HL-60 (cell line): ENCODE measurements at regions not wholly inside any gene's neighbourhood (a gene's known extent, or its start where the extent isn't known, plus 50 kb on each side); places are given as distances from the start of the nearest gene placed in this dataset.
A peak's percentile ranks its signal among the peaks of the same experiment; 100 is the strongest.

Source experiments
- DNase-seq, 2 experiments: peaks; one replicate each; pipeline ENCODE4 v3.0.0-alpha.2; 2010 to 2020; ENCODE audit warnings: low read depth in 1 of 2, low spot score in 1 of 2
- H3K27ac ChIP-seq: fragments of 250-450 bp; sonication (Bioruptor Pico); replicated peaks from 2 replicates; pipeline ENCODE4 v1.5.1; 2020; ENCODE audit warnings: mild to moderate bottlenecking, moderate library complexity
- H3K27me3 ChIP-seq: fragments of 250-450 bp; sonication (Bioruptor Pico); 2 replicates; pipeline ENCODE4 v1.5.1; 2021; ENCODE audit warnings: mild to moderate bottlenecking, moderate library complexity; ENCODE audit not compliant: insufficient read depth, poor library complexity, severe bottlenecking
- H3K4me3 ChIP-seq: replicated peaks from 2 replicates; pipeline ENCODE4 v1.5.1; 2011; ENCODE audit warnings: mild to moderate bottlenecking, control low read depth, low read length; ENCODE audit not compliant: insufficient read depth
- GABPA ChIP-seq: IDR thresholded peaks from 2 replicates; pipeline ENCODE4 v1.6.1; 2012; ENCODE audit warnings: low read depth
- POLR2AphosphoS5 ChIP-seq: IDR thresholded peaks from 2 replicates; pipeline ENCODE4 v1.6.1; 2012; ENCODE audit warnings: low read depth
- SPI1 ChIP-seq: IDR thresholded peaks from 2 replicates; pipeline ENCODE4 v1.6.1; 2012; ENCODE audit warnings: low read depth, mild to moderate bottlenecking, borderline replicate concordance
- TF ChIP-seq, protein P1 (sequence below): IDR thresholded peaks from one replicate; pipeline ENCODE4 v1.5.1; 2011; ENCODE audit warnings: low read length, control low read depth, inconsistent platforms; ENCODE audit not compliant: insufficient read depth
- TF ChIP-seq, protein P2 (sequence below): IDR thresholded peaks from 2 replicates; pipeline ENCODE4 v1.6.1; 2012; ENCODE audit warnings: low read depth; ENCODE audit not compliant: insufficient replicate concordance

DNA sequence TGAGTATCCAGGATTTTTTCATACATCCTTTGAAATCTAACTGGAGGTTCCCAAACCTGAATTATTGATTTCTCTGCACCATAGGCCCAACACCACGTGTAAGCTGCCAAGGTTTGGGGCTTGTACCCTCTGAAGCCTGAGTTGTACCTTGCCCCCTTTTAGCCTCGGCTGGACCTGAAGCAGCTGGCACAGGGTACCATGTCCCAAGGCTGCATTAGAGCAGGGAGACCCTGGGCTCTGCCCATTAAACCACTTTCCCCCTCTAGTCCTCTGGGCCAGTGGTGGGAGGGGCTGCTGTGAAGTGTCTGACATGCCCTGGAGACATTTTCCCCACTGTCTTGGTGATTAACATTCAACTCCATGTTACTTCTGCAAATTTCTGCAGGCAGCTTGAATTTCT, 532.9 kb upstream of the NUDT12 start:
- DNase-seq = peak in 1 of 2 experiments; percentile 32
- TF ChIP-seq, protein P1, sequence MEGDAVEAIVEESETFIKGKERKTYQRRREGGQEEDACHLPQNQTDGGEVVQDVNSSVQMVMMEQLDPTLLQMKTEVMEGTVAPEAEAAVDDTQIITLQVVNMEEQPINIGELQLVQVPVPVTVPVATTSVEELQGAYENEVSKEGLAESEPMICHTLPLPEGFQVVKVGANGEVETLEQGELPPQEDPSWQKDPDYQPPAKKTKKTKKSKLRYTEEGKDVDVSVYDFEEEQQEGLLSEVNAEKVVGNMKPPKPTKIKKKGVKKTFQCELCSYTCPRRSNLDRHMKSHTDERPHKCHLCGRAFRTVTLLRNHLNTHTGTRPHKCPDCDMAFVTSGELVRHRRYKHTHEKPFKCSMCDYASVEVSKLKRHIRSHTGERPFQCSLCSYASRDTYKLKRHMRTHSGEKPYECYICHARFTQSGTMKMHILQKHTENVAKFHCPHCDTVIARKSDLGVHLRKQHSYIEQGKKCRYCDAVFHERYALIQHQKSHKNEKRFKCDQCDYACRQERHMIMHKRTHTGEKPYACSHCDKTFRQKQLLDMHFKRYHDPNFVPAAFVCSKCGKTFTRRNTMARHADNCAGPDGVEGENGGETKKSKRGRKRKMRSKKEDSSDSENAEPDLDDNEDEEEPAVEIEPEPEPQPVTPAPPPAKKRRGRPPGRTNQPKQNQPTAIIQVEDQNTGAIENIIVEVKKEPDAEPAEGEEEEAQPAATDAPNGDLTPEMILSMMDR = no peak
- TF ChIP-seq SPI1 (no peak), GABPA (no peak), POLR2AphosphoS5 (no peak)
- TF ChIP-seq, protein P2, sequence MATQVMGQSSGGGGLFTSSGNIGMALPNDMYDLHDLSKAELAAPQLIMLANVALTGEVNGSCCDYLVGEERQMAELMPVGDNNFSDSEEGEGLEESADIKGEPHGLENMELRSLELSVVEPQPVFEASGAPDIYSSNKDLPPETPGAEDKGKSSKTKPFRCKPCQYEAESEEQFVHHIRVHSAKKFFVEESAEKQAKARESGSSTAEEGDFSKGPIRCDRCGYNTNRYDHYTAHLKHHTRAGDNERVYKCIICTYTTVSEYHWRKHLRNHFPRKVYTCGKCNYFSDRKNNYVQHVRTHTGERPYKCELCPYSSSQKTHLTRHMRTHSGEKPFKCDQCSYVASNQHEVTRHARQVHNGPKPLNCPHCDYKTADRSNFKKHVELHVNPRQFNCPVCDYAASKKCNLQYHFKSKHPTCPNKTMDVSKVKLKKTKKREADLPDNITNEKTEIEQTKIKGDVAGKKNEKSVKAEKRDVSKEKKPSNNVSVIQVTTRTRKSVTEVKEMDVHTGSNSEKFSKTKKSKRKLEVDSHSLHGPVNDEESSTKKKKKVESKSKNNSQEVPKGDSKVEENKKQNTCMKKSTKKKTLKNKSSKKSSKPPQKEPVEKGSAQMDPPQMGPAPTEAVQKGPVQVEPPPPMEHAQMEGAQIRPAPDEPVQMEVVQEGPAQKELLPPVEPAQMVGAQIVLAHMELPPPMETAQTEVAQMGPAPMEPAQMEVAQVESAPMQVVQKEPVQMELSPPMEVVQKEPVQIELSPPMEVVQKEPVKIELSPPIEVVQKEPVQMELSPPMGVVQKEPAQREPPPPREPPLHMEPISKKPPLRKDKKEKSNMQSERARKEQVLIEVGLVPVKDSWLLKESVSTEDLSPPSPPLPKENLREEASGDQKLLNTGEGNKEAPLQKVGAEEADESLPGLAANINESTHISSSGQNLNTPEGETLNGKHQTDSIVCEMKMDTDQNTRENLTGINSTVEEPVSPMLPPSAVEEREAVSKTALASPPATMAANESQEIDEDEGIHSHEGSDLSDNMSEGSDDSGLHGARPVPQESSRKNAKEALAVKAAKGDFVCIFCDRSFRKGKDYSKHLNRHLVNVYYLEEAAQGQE = no peak
- Histone ChIP-seq H3K4me3 (no peak overlapping the region), H3K27me3 (no peaks in the 10 kb centered on the region), H3K27ac (no peak overlapping the region)

DNA sequence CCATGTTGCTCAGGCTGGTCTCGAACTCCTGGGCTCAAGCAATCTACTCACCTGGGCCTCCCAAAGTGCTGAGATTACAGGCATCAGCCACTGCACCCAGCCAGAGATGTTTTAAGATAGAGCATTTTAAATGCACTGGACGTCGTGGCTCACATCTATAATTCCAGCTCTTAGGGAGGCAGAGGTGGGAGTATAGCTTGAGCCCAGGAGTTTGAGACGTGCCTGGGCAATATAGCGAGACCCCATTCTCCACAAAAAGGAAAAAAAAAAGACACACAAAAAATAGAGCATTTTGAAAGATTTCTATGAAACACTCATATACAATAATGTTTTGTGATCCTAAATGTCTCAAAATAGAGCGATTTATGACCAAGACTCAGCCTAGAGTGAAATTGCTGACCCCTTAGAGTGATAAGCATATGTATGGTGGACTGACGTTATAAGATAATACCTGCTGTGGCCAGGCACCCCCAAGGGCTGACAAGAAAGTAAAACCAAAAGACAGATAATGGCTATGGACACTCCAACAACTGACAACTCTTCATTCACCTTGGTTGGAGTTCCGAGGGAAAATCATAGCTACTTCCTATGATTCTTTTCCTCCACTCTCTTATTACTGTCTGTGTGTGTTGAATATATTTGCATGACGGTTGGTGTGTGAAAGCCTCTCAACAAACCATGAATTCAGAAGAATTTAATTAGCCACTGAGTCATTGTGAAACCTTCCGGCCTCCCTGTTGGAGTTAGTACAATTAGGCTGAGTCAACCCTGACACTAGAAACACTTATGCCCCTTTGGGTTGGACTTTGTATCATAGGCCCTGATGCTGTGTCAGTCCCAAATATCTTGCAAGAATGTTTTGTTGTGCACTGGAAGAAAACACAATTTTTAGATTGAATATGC, 526.5 kb upstream of the NUDT12 start:
- Histone ChIP-seq H3K27me3 (no peaks in the 10 kb centered on the region), H3K4me3 (no peak overlapping the region), H3K27ac (no peak overlapping the region)
- TF ChIP-seq, protein P1 = no peak
- TF ChIP-seq SPI1 (no peak), POLR2AphosphoS5 (no peak), GABPA (no peak)
- TF ChIP-seq, protein P2 = no peak
- DNase-seq = no peak

DNA sequence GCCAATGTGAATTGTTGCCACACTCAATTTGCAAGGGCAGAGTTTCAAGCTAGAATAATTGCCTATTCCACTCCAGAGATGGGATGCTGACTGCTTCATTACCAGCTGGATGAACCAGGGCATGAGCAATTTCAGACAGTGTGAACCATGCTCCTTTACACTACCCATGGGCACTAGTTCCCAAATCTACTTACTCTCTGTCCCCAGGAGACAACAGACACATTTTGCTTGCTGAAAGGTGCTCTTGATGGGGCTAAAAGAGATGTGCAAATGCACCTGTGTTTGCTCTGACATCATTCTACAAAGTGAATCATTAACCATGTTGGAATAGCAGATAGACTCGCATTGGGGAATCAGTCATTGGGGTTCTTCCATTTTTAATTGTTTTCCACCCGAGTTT, 522.3 kb upstream of the NUDT12 start:
- DNase-seq = no peak
- Histone ChIP-seq H3K27ac (no peak overlapping the region), H3K4me3 (no peak overlapping the region), H3K27me3 (no peaks in the 10 kb centered on the region)
- TF ChIP-seq, protein P1 = no peak
- TF ChIP-seq GABPA = no peak
- no peak for TF ChIP-seq POLR2AphosphoS5
- TF ChIP-seq, protein P2 = no peak
- no peak for TF ChIP-seq SPI1
